K562 (cell line): ENCODE measurements at regions not wholly inside any gene's neighbourhood (a gene's known extent, or its start where the extent isn't known, plus 50 kb on each side); places are given as distances from the start of the nearest gene placed in this dataset.

Source experiments
- ATAC-seq: fragments of 200-7000 bp; cut with Tn5 transposase; 3 replicates; pipeline ENCODE4 v1.9.1; 2020; ENCODE audit warnings: moderate library complexity
- BruUV-seq: library from RNA; stranded (reverse); fragments of 400-500 nt; replicated peaks from 2 replicates; lab custom pipeline; 2021; lab: Mats Ljungman, UMichigan
- CTCF ChIA-PET: fragments of 300-600 bp; formaldehyde crosslinking; extraction: SDS; loops from one replicate; lab custom pipeline; 2021; ENCODE audit warnings: low intra/inter-chr PET ratio; lab: Yijun Ruan, JAX
- POLR2A ChIA-PET: fragments of 300-600, 350-650 bp; sonication (Branson Sonifier 250); formaldehyde crosslinking; extraction: SDS; loops from one replicate; lab custom pipeline; 2021; ENCODE audit warnings: antibody characterized with exemption, inconsistent platforms; lab: Yijun Ruan, JAX
- DNase-seq, 4 experiments: peaks; one replicate each; pipeline versions ENCODE4 v3.0.0 to v3.0.0-alpha.2; 2011 to 2018; ENCODE audit warnings: low spot score in 3 of 4, mixed read lengths in 3 of 4; ENCODE audit errors: extremely low read depth in 1 of 4
- FAIRE-seq: peaks from 2 replicates; lab custom pipeline; 2011; peaks lifted over from hg19 to GRCh38; lab: Jason Lieb, UNC
- H2AFZ ChIP-seq: 2 replicates; pipeline ENCODE4 v1.6.0; 2011; ENCODE audit warnings: low read depth, low read length, control low read depth, inconsistent platforms
- H3K27ac ChIP-seq: fragments of 200-600 bp; 3 replicates; pipeline ENCODE4 v1.8.0; 2011; ENCODE audit warnings: low read depth, mild to moderate bottlenecking, control low read depth, inconsistent platforms, low read length, moderate library complexity, mixed read lengths; ENCODE audit errors: extremely low read depth
- H3K27me3 ChIP-seq, 2 experiments: fragments of 300-600 bp in 1 of 2; 2 replicates in 1 of 2; 3 replicates in 1 of 2; pipeline versions ENCODE4 v1.6.0 to v1.8.0; 2011; ENCODE audit warnings: inconsistent platforms in 2 of 2, low read length in 2 of 2, mild to moderate bottlenecking in 1 of 2, mixed read lengths in 1 of 2, moderate library complexity in 1 of 2; ENCODE audit not compliant: control insufficient read depth in 2 of 2, insufficient read depth in 2 of 2
- H3K36me3 ChIP-seq: fragments of 300-600 bp; 3 replicates; pipeline ENCODE4 v1.8.0; 2011; ENCODE audit warnings: mild to moderate bottlenecking, low read length, inconsistent platforms; ENCODE audit not compliant: control insufficient read depth, insufficient read depth
- H3K4me1 ChIP-seq, 2 experiments: fragments of 200-600 bp in 1 of 2; replicated peaks in 1 of 2; 2 replicates in 1 of 2; 3 replicates in 1 of 2; pipeline versions ENCODE4 v1.5.1 to v1.8.0; 2011; ENCODE audit warnings: inconsistent platforms in 2 of 2, low read length in 2 of 2, mild to moderate bottlenecking in 1 of 2, mixed read lengths in 1 of 2, moderate library complexity in 1 of 2; ENCODE audit not compliant: control insufficient read depth in 2 of 2, insufficient read depth in 2 of 2
- H3K4me2 ChIP-seq: 2 replicates; pipeline ENCODE4 v1.6.1; 2011; ENCODE audit warnings: low read length, control low read depth, inconsistent platforms, mixed read lengths; ENCODE audit not compliant: insufficient read depth
- H3K4me3 ChIP-seq: fragments of 200-600 bp; sonication (generic), shearing (Covaris generic); 2 replicates; pipeline ENCODE4 v1.5.1; 2016; ENCODE audit warnings: control low read depth, inconsistent platforms
- H3K79me2 ChIP-seq: fragments of 200-600 bp; 3 replicates; pipeline ENCODE4 v1.8.0; 2011; ENCODE audit warnings: low read length, inconsistent platforms; ENCODE audit not compliant: control insufficient read depth, insufficient read depth
- H3K9ac ChIP-seq, 2 experiments: 2 replicates each; pipeline versions ENCODE4 v1.6.0 to v1.6.1; 2011; ENCODE audit warnings: low read depth in 2 of 2, low read length in 2 of 2, control low read depth in 1 of 2, inconsistent platforms in 1 of 2, mild to moderate bottlenecking in 1 of 2, mixed read lengths in 1 of 2; ENCODE audit not compliant: insufficient read depth in 1 of 2
- H3K9me1 ChIP-seq: one replicate; pipeline ENCODE4 v1.6.0; 2011; ENCODE audit warnings: inconsistent platforms, mild to moderate bottlenecking, low read length, moderate library complexity; ENCODE audit not compliant: control insufficient read depth, insufficient read depth
- H3K9me3 ChIP-seq: replicated peaks from 2 replicates; pipeline ENCODE4 v1.5.1; 2011; ENCODE audit warnings: low read depth, low read length, inconsistent platforms; ENCODE audit not compliant: control insufficient read depth, insufficient read depth
- H4K20me1 ChIP-seq: replicated peaks from 2 replicates; pipeline ENCODE4 v1.6.1; 2011; ENCODE audit warnings: low read length, inconsistent platforms, mixed read lengths; ENCODE audit not compliant: control insufficient read depth, insufficient read depth
- ETV6 ChIP-seq, 3 experiments: fragments of 150-350 bp in 1 of 3; sonication (generic) in 1 of 3; formaldehyde crosslinking in 1 of 3; IDR thresholded peaks; 2 replicates each; pipeline versions ENCODE4 v1.6.1 to v1.8.0; 2014 to 2022; ENCODE audit warnings: borderline replicate concordance in 2 of 3, low read depth in 2 of 3, antibody characterized with exemption in 1 of 3, low read length in 1 of 3, mild to moderate bottlenecking in 1 of 3, missing genetic modification reagents in 1 of 3
- MYBL2 ChIP-seq, 2 experiments: fragments of 450-650 bp in 1 of 2; sonication (generic) in 1 of 2; formaldehyde crosslinking in 1 of 2; IDR thresholded peaks; 2 replicates each; pipeline versions ENCODE4 v1.6.1 to v1.8.1; 2017 to 2022; ENCODE audit warnings: borderline replicate concordance in 1 of 2, inconsistent platforms in 1 of 2, low read depth in 1 of 2, mild to moderate bottlenecking in 1 of 2, missing genetic modification reagents in 1 of 2, moderate library complexity in 1 of 2
- PHF20 ChIP-seq: fragments of 450-650 bp; IDR thresholded peaks from 2 replicates; pipeline ENCODE4 v1.6.1; 2018; ENCODE audit not compliant: partially characterized antibody
- ZEB2 ChIP-seq: fragments of 450-650 bp; IDR thresholded peaks from 2 replicates; pipeline ENCODE4 v1.6.1; 2016
- ZKSCAN3 ChIP-seq: fragments of 250-450 bp; sonication (Bioruptor Pico); IDR thresholded peaks from 2 replicates; pipeline ENCODE4 v1.4.0; 2020
- ZNF217 ChIP-seq: sonication (generic); formaldehyde crosslinking; IDR thresholded peaks from 2 replicates; pipeline ENCODE4 v1.8.0; 2022; ENCODE audit warnings: mild to moderate bottlenecking, missing genetic modification reagents
- ZNF263 ChIP-seq: sonication (generic); formaldehyde crosslinking; IDR thresholded peaks from 2 replicates; pipeline ENCODE4 v1.8.0; 2022; ENCODE audit warnings: mild to moderate bottlenecking, missing genetic modification reagents, borderline replicate concordance
- ZNF586 ChIP-seq: fragments of 450-650 bp; formaldehyde crosslinking; conservative IDR thresholded peaks from 2 replicates; pipeline ENCODE4 v1.4.0; 2020; ENCODE audit warnings: mild to moderate bottlenecking, moderate library complexity
- WGBS: fragments of 100-300 bp; shearing (Covaris generic); methylation state at CpG from one replicate; pipeline ENCODE4 v1.1.6; 2016; ENCODE audit warnings: low coverage, mixed read lengths; ENCODE audit not compliant: insufficient coverage; ENCODE audit errors: missing lambda C conversion rate; 5-methylcytosine and 5-hydroxymethylcytosine counted together
- in situ Hi-C: fragments of 300-500 bp; cut with MboI; formaldehyde crosslinking; loops from 4 replicates; pipeline ENCODE4 v1.15.0; 2018; ENCODE audit warnings: inconsistent platforms, mixed read lengths
- intact Hi-C: fragments of 100-400 bp; cut with micrococcal nuclease; formaldehyde crosslinking; loops from 2 replicates; pipeline ENCODE4 v1.14.2; 2022

- no peak for TF ChIP-seq ZNF263 (CRISPR knock-in tag)
- TF ChIP-seq PHF20 = no peak
- TF ChIP-seq MYBL2 (IDR thresholded peaks at IDR 0.05; ENCODE audit: low read depth) = no peak
- no peak for TF ChIP-seq MYBL2 (CRISPR knock-in tag; IDR thresholded peaks at IDR 0.05; ENCODE audit: borderline replicate concordance)
- ATAC-seq (no peak), DNase-seq (no peak), FAIRE-seq (no peak)
- no peak overlapping the region for H3K4me3 ChIP-seq
- BruUV-seq = no TSS peak
- no peaks in the 10 kb centered on the region for H3K9me1 ChIP-seq
- in situ Hi-C loops (no loop called here), intact Hi-C loops (no loop called here)
- no peak overlapping the region for H3K9ac ChIP-seq
- ChIA-PET POLR2A (no interaction called here), CTCF (no interaction called here)
- no peaks in the 10 kb centered on the region for H3K4me1 ChIP-seq
- H4K20me1 ChIP-seq = no peaks in the 10 kb centered on the region
- H3K4me2 ChIP-seq = no peak overlapping the region
- H3K36me3 ChIP-seq = no peaks in the 10 kb centered on the region
- H2AFZ ChIP-seq = no peak overlapping the region
- WGBS = 0% methylated on average over 1 of the region's 1 CpG
- H3K27ac ChIP-seq = no peak overlapping the region
- H3K79me2 ChIP-seq = no peaks in the 10 kb centered on the region
- H3K9me3 ChIP-seq = no peaks in the 10 kb centered on the region
- H3K27me3 ChIP-seq = no peaks in the 10 kb centered on the region
Measured at GRCh38 chr4:30989508-30989907, 269.3 kb downstream of the PCDH7 start.

DNA sequence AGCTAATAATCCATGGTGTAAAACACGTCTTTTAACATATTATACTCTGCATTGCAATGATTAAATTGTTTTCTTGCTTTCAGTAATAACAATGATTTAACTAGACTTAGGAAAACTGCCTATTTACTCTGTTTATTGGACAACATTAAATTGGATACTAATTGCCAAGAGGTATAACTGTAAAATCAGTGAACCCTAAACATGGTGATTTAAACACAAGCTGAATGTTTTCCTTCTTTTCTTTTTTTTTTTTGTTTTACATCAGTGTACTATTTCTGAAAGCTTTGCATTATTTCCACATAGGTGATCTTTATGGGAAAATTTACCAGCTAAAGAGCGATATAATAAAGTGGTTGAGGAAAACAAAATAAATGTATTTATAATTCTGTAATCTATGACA is 276.7 kb downstream of the PCDH7 start:
- WGBS = 0% methylated on average over 2 of the region's 2 CpGs
- Histone ChIP-seq H4K20me1 (no peaks in the 10 kb centered on the region), H3K9me3 (no peaks in the 10 kb centered on the region), H3K9me1 (no peaks in the 10 kb centered on the region), H3K27me3 (no peaks in the 10 kb centered on the region), H3K36me3 (no peaks in the 10 kb centered on the region), H3K4me2 (no peak overlapping the region), H3K79me2 (no peaks in the 10 kb centered on the region), H3K4me3 (no peak overlapping the region), H3K27ac (no peak overlapping the region), H3K9ac (no peak overlapping the region), H2AFZ (no peak overlapping the region), H3K4me1 (no peaks in the 10 kb centered on the region)
- intact Hi-C loops (no loop called here), in situ Hi-C loops (no loop called here)
- DNase-seq (no peak), FAIRE-seq (no peak), ATAC-seq (no peak)
- ChIA-PET CTCF (no interaction called here), POLR2A (no interaction called here)
- BruUV-seq = no TSS peak
- TF ChIP-seq ZEB2 (no peak), ZNF217 (CRISPR knock-in tag) (no peak), ZNF586 (no peak), ZKSCAN3 (CRISPR knock-in tag) (no peak), ETV6 (IDR thresholded peaks at IDR 0.05; ENCODE audit: borderline replicate concordance in 1 of 2, low read depth in 2 of 2, low read length in 1 of 2) (no peak), ETV6 (CRISPR knock-in tag; IDR thresholded peaks at IDR 0.05; ENCODE audit: borderline replicate concordance) (no peak)
